Activated naive CD4-positive, alpha-beta T cell treated with anti-CD3 and anti-CD28 coated beads, Interleukin-2, amount 10 ng/mL, durations not matched to agents 7 days and 5 days (primary cell): ENCODE measurements at regions not wholly inside any gene's neighbourhood (a gene's known extent, or its start where the extent isn't known, plus 50 kb on each side); places are given as distances from the start of the nearest gene placed in this dataset.

ENCODE experiments used
- CTCF ChIA-PET: fragments of 350-600 bp; sonication (Branson Sonifier 250); formaldehyde crosslinking; loops from one replicate; lab custom pipeline; 2021; ENCODE audit warnings: antibody characterized with exemption; lab: Charles Lee
- DNase-seq: peaks from one replicate; pipeline ENCODE4 v3.0.0-alpha.2; 2020
- H3K27ac Mint-ChIP-seq: one replicate; pipeline ENCODE4 v1.8.0; 2021; ENCODE audit warnings: mild to moderate bottlenecking, moderate library complexity, mixed read lengths
- H3K27me3 Mint-ChIP-seq: one replicate; pipeline ENCODE4 v1.8.0; 2021; ENCODE audit warnings: mild to moderate bottlenecking, mixed read lengths
- H3K36me3 Mint-ChIP-seq: one replicate; pipeline ENCODE4 v1.8.0; 2021; ENCODE audit warnings: mixed read lengths
- H3K4me1 Mint-ChIP-seq: one replicate; pipeline ENCODE4 v1.8.0; 2021; ENCODE audit warnings: mixed read lengths
- H3K4me3 Mint-ChIP-seq: one replicate; pipeline ENCODE4 v1.8.0; 2021; ENCODE audit warnings: mild to moderate bottlenecking, moderate library complexity, mixed read lengths
- H3K9me3 Mint-ChIP-seq: one replicate; pipeline ENCODE4 v1.8.0; 2021; ENCODE audit warnings: mixed read lengths

DNA sequence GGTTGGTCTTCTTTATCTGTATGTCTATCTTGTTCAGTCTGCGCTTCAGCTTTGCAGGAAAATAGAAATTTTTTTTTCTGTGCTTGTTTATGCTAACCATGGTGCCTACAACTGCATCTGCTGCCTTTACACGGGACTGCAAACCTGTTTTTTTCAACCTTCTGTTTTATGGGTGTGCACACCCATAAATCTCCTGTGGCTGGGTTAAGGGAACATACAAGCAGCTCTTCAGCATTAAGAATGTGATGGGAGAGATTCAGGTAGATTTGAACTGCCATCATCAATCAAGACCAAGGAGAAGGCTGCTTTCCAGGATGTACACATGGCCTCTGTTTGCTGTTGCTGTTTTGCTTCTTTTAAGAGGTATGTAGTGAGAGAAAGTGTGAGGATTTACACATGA is 502.9 kb downstream of the ANKRD50 start:
- no peak for DNase-seq
- CTCF ChIA-PET, result no interaction called here
- no peaks in the 10 kb centered on the region for H3K36me3 Mint-ChIP-seq
- no peak overlapping the region for H3K27ac Mint-ChIP-seq
- H3K4me1 Mint-ChIP-seq, result no peaks in the 10 kb centered on the region
- no peak overlapping the region for H3K4me3 Mint-ChIP-seq
- no peaks in the 10 kb centered on the region for H3K27me3 Mint-ChIP-seq
- H3K9me3 Mint-ChIP-seq, result no peaks in the 10 kb centered on the region

GRCh38 chr4:124210746-124211145 is 501.8 kb downstream of the ANKRD50 start:
- Mint-ChIP-seq H3K27ac (no peak overlapping the region), H3K27me3 (no peaks in the 10 kb centered on the region), H3K4me1 (no peaks in the 10 kb centered on the region), H3K4me3 (no peak overlapping the region), H3K9me3 (no peaks in the 10 kb centered on the region), H3K36me3 (no peaks in the 10 kb centered on the region)
- no peak for DNase-seq
- CTCF ChIA-PET, result no interaction called here

DNA sequence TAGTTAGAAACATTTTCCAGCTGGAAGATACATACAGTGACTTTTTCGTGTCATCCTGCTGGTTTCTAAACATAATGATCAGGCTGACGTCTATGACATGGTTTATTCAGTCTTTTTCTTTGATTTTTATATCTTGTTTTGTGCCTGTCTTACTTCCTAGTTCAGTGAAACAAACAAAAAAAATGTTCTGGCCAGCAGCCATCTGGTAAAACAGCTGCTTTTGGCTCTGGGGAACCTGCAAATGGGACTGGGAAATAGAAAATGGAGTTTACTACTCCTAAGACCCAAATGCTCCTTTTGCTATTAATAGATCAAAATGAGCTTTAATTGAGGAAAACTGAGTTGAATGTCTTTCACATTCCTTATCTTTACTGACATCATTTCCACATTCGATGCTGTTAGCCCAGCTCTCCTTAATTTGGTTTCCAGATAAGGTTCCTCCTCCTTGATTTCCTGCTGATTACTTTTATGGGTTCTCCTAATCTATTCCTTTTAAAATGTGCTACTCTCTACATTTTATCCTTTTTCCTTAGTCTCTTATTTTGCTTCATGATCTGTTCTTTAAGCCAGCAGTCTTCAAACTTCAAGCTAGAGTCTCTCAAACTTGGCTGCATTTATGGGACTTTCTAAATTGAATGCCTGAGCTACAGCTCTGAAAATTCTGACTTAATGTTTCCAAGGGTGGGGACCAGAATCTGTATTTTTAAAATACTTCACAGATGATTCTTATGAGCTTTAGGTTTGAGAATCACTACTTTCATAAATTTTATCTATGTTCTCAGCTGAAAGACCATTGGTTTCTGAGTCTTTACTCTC is 499.5 kb downstream of the ANKRD50 start:
- Mint-ChIP-seq H3K27ac (no peak overlapping the region), H3K27me3 (no peaks in the 10 kb centered on the region), H3K4me1 (no peaks in the 10 kb centered on the region), H3K36me3 (no peaks in the 10 kb centered on the region), H3K4me3 (no peak overlapping the region), H3K9me3 (no peaks in the 10 kb centered on the region)
- CTCF ChIA-PET, result no interaction called here
- no peak for DNase-seq

DNA sequence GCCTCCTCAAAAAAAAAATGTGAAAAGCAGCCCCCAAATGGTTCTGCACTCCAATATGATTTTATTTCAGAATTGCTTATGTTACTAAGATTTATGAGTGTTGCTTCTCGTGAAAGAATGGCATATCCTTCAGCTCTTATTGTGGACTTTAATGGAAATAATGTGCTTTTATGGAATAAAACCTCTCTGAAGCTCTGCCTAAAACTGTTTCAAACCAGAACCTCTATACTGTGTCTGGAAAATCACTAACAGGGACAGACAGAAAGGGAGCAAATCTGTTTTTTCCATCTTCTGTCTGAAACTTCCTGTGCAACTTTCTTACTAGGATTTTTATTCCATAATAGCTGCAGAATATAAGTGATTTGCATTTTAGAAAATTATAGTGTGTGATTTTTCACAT is 493.1 kb downstream of the ANKRD50 start:
- Mint-ChIP-seq H3K36me3 (no peaks in the 10 kb centered on the region), H3K27me3 (no peaks in the 10 kb centered on the region), H3K4me3 (no peak overlapping the region), H3K27ac (no peak overlapping the region), H3K4me1 (no peaks in the 10 kb centered on the region), H3K9me3 (no peaks in the 10 kb centered on the region)
- no peak for DNase-seq
- CTCF ChIA-PET, result no interaction called here

- CTCF ChIA-PET, result no interaction called here
- Mint-ChIP-seq H3K4me3 (no peak overlapping the region), H3K27ac (no peak overlapping the region), H3K36me3 (no peaks in the 10 kb centered on the region), H3K27me3 (no peaks in the 10 kb centered on the region), H3K4me1 (no peaks in the 10 kb centered on the region), H3K9me3 (no peaks in the 10 kb centered on the region)
- no peak for DNase-seq
Measured at GRCh38 chr4:124224256-124224655, 488.3 kb downstream of the ANKRD50 start.

DNA sequence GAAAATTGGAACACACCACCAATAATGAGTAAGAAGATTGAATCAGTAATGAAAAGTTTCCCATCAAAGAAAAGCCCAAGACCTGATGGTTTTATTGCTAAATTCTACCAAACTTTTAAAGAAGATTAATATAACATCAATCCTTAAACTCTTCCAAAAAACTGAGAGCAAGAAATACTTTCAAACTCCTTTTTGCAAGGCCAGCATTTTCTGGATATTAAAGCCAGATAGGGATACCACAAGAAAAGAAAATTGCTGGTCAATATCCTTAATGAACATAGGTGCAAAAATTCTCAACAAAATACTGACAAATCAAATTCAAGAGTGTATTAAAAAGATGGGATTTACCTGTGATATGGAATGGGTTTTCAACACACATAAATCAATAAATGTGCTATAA is 484.6 kb downstream of the ANKRD50 start:
- Mint-ChIP-seq H3K36me3 (no peaks in the 10 kb centered on the region), H3K4me1 (no peaks in the 10 kb centered on the region), H3K27ac (no peak overlapping the region), H3K4me3 (no peak overlapping the region), H3K27me3 (no peaks in the 10 kb centered on the region), H3K9me3 (no peaks in the 10 kb centered on the region)
- CTCF ChIA-PET, result no interaction called here
- DNase-seq, result no peak

DNA sequence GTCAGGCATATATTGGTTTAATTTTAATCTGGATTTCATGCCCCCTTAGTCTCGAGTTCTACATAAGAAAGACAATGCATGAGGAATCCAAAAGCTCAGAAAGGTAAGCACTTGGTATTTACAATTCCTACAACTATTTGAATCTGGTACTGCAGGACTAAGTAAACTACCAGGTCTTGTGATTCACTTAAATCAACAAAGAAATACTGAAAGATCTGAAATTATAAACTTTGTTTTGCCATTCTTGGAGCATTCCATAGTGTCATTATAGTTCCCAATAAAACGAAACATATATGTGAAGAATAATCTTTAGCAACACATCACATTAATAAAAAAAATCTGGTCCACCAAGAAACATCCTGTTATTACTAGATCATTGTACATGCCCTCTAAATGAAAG is 482.3 kb downstream of the ANKRD50 start:
- H3K27me3 Mint-ChIP-seq, result no peaks in the 10 kb centered on the region
- no peaks in the 10 kb centered on the region for H3K36me3 Mint-ChIP-seq
- CTCF ChIA-PET, result no interaction called here
- H3K27ac Mint-ChIP-seq, result no peak overlapping the region
- H3K9me3 Mint-ChIP-seq, result no peaks in the 10 kb centered on the region
- H3K4me3 Mint-ChIP-seq, result no peak overlapping the region
- H3K4me1 Mint-ChIP-seq, result no peaks in the 10 kb centered on the region
- no peak for DNase-seq

- peaks cover 1% of the 10 kb centered on the region for H3K9me3 Mint-ChIP-seq
- no peak overlapping the region for H3K27ac Mint-ChIP-seq
- CTCF ChIA-PET, result no interaction called here
- no peaks in the 10 kb centered on the region for H3K27me3 Mint-ChIP-seq
- no peaks in the 10 kb centered on the region for H3K36me3 Mint-ChIP-seq
- no peaks in the 10 kb centered on the region for H3K4me1 Mint-ChIP-seq
- H3K4me3 Mint-ChIP-seq, result no peak overlapping the region
- no peak for DNase-seq
Measured at GRCh38 chr4:124234771-124235170, 477.8 kb downstream of the ANKRD50 start.

DNA sequence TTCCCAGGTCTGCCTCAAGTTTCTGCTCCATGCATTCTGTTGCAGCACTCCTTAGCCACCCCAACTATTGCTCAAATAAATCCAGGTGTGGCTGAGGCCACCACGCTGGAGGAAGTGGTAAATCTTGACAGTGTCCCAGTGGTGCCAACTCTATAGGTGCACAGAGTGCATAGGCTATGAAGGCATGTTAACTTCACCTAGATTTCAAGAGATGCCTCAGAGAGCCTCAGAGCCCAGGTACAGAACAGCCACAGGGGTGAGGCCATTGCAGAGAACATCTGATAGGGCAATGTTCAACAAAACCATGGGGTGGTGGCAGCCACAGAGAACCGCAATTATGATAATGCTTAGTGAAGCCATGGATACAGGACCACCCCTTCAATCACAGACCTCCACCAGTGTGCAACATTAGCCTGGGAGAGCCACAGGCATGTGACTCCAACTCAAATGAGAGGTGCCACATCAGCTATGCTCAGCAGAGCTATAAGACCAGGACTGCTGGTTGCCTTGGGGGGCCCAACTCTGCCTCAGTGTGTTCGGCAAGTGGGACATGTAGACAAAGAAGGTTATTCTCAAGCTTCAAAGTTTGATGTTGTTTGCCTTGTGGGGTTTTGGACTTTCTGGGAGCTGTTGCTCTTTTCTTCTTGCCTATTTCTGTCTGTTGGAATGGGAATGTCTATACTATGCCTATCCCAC is 468.7 kb downstream of the ANKRD50 start:
- H3K4me3 Mint-ChIP-seq, result no peak overlapping the region
- no peaks in the 10 kb centered on the region for H3K36me3 Mint-ChIP-seq
- CTCF ChIA-PET, result no interaction called here
- H3K27ac Mint-ChIP-seq, result no peak overlapping the region
- no peaks in the 10 kb centered on the region for H3K4me1 Mint-ChIP-seq
- no peak for DNase-seq
- H3K27me3 Mint-ChIP-seq, result no peaks in the 10 kb centered on the region
- peaks cover 1% of the 10 kb centered on the region for H3K9me3 Mint-ChIP-seq

DNA sequence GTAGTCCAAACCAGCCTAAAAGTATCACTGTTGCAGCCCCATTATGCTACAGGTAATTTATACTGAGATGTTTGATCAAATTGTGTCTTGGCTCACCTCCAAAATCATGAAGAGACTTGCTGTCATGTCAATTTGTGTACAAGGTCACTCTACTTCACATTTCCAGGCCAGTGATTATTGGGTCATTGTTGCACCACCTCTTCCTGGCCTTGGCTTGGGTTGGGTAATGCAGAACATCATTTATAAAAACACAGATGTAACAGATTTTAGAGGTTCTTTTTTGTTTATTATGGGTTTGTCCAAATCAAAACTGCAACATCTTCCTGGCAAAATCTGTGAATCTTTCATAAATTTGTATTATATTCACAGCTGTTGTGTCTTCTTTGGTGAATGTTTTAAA is 459.5 kb downstream of the ANKRD50 start:
- Mint-ChIP-seq H3K4me3 (no peak overlapping the region), H3K27me3 (no peaks in the 10 kb centered on the region), H3K36me3 (no peaks in the 10 kb centered on the region), H3K4me1 (no peaks in the 10 kb centered on the region), H3K9me3 (no peaks in the 10 kb centered on the region), H3K27ac (no peak overlapping the region)
- CTCF ChIA-PET, result no interaction called here
- DNase-seq, result no peak

- no peaks in the 10 kb centered on the region for H3K4me1 Mint-ChIP-seq
- CTCF ChIA-PET, result interaction anchor here (0.6 to 0.7 kb wide), 2 partner anchors 490 to 1510 kb away, joined by 3 read pairs; no protein-coding TSS in a partner anchor
- no peak overlapping the region for H3K27ac Mint-ChIP-seq
- H3K4me3 Mint-ChIP-seq, result no peak overlapping the region
- no peaks in the 10 kb centered on the region for H3K36me3 Mint-ChIP-seq
- no peaks in the 10 kb centered on the region for H3K9me3 Mint-ChIP-seq
- DNase-seq, result peak; percentile 45
- peaks cover 4% of the 10 kb centered on the region for H3K27me3 Mint-ChIP-seq
Measured at GRCh38 chr4:124262211-124263179, 450.0 kb downstream of the ANKRD50 start.

- CTCF ChIA-PET, result no interaction called here
- H3K27me3 Mint-ChIP-seq, result peaks cover 4% of the 10 kb centered on the region
- H3K9me3 Mint-ChIP-seq, result peaks cover 2% of the 10 kb centered on the region
- no peak overlapping the region for H3K27ac Mint-ChIP-seq
- H3K36me3 Mint-ChIP-seq, result no peaks in the 10 kb centered on the region
- DNase-seq, result no peak
- H3K4me1 Mint-ChIP-seq, result no peaks in the 10 kb centered on the region
- no peak overlapping the region for H3K4me3 Mint-ChIP-seq
Measured at GRCh38 chr4:124265701-124266100, 446.8 kb downstream of the ANKRD50 start.

DNA sequence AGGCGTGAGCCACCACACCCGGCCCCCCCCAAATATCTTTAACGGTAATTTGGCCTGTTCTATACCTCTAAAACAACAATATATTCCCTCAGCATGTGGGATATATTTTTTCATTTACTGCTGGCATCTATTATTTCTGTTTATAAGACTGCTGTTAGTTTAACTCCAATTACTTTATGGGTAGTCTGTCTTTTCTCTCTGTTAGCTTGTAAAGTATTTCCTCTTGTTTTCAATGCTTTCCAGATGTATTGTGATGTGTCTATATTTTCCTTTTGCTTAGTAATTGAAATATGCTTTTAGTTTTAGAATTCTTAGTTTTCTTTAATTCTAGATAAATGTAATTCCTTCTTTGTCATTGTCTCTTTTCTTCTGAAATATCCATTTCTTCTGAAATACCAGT is 445.8 kb downstream of the ANKRD50 start:
- Mint-ChIP-seq H3K9me3 (peaks cover 2% of the 10 kb centered on the region), H3K27ac (no peak overlapping the region), H3K27me3 (peaks cover 4% of the 10 kb centered on the region), H3K4me3 (no peak overlapping the region), H3K36me3 (no peaks in the 10 kb centered on the region), H3K4me1 (no peaks in the 10 kb centered on the region)
- CTCF ChIA-PET, result no interaction called here
- DNase-seq, result no peak

DNA sequence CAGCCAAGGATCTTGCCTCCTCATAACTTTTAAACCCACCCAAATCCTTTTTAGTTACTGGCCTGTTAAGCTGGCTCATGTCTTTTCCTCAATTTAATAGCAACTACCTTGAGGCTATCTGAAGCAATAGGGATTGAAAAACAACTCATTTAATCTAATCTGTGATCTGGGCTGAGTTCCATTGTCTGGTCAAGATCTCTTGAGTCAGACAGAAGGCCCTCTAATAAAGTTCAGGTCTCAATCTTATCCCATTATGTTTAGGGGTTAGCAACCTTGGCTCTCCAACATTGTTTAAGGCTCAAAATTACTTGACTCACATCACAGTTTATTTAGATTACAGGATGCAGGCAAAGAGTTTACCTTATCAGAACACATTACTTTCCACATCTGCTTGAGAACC is 436.1 kb downstream of the ANKRD50 start:
- Mint-ChIP-seq H3K4me1 (no peaks in the 10 kb centered on the region), H3K4me3 (no peak overlapping the region), H3K9me3 (no peaks in the 10 kb centered on the region), H3K36me3 (no peaks in the 10 kb centered on the region), H3K27me3 (no peaks in the 10 kb centered on the region), H3K27ac (no peak overlapping the region)
- CTCF ChIA-PET, result no interaction called here
- DNase-seq, result no peak
